GM12874 (cell line): ENCODE measurements at regions not wholly inside any gene's neighbourhood (a gene's known extent, or its start where the extent isn't known, plus 50 kb on each side); places are given as distances from the start of the nearest gene placed in this dataset.

Source experiments
- CTCF ChIP-seq: IDR thresholded peaks from 2 replicates; pipeline ENCODE4 v1.5.1; 2011; ENCODE audit warnings: low read depth, mild to moderate bottlenecking, control low read depth, low read length, moderate library complexity; ENCODE audit not compliant: insufficient read depth

DNA sequence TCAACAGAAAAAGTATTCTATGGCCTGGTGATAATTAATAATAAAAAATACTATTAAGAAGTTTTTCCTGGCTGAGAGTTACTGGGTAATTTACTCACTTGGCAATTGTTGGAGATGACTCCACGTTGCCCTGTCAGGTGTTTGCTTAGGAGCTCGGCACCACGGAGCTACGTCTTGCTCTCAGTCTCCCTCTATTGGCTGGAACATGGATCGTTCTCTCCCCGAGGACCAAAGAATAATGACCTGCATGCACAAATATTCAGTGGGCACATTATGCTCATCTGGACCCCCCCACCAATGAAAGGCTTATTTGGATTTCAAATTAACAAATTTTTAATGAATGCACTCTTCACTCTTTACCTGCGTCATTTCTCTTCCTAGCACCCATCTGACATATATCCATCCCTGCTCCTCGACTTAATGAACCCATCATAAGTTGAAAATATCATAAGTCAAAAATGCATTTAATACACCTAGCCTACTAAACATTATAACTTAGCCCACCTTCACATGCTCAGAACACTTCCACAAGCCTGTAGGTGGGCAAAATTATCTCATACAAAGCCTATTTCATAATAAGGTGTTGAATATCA, 71.0 kb upstream of the CD83 start:
- peak; percentile 71 for TF ChIP-seq CTCF

DNA sequence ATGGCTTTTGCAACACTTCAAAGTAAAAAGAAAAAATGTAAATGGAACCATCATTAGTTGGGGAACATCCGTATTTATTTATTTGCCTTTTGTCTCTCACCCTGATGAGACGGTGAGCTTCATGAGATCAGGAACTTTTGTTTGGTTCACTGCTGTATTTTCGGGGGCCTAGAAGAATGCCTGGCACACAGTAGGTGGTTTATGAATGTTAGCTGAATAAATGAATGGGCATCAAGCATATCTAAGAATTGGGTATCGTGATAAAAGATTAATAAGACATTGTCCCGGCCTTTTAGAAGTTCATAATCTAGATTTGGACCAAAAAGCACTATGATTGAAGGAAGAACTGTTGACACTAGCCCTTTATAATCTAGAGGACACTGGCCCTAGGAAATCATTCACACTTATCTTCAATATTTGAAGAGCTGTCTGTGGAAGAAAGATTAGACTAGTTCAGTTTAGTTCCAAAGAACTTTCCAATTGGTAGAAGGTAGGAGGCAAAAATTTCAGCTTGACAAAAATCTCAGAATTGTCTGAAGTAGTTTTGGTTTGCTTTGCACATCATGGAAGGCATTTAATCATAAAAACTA, 70.3 kb upstream of the CD83 start:
- TF ChIP-seq CTCF: no peak

GRCh38 chr6:14048837-14049236, 68.7 kb upstream of the CD83 start:
- no peak for TF ChIP-seq CTCF

DNA sequence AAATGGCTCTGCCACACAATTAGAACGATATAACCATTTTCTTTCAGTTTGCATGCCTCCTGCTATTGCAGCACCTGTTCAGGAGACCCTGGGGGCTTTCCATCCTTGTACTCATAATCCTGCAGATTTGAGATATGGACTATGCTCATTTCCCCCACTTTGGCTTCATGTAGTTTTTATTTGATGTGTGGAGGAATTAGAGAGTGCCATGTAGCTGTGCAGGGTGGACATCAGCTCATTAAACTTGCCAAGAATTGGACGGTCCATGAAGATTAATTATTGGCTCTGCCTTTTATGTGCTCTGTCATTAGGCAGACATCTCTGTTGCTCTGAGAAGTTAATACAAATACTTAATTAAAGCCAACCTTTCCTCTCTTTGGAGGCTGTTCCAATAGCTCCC, 66.2 kb upstream of the CD83 start:
- no peak for TF ChIP-seq CTCF

- TF ChIP-seq CTCF: no peak
Measured at GRCh38 chr6:14053811-14054210, 63.8 kb upstream of the CD83 start.

- TF ChIP-seq CTCF: no peak
Measured at GRCh38 chr6:14055541-14055940, 62.0 kb upstream of the CD83 start.

- TF ChIP-seq CTCF: no peak
Measured at GRCh38 chr6:14058029-14058695, 59.4 kb upstream of the CD83 start.
